IMR-90 (cell line): ENCODE measurements at regions not wholly inside any gene's neighbourhood (a gene's known extent, or its start where the extent isn't known, plus 50 kb on each side); places are given as distances from the start of the nearest gene placed in this dataset.

Source experiments
- ATAC-seq: fragments of 200-7000 bp; cut with Tn5 transposase; 2 replicates; pipeline ENCODE4 v1.9.1; 2020; ENCODE audit warnings: low read depth, mild to moderate bottlenecking, moderate library complexity
- BruUV-seq: library from RNA; stranded (reverse); fragments of 400-500 nt; replicated peaks from 2 replicates; lab custom pipeline; 2021; lab: Mats Ljungman, UMichigan
- CTCF ChIA-PET: fragments of 300-600 bp; formaldehyde crosslinking; extraction: SDS; loops from one replicate; lab custom pipeline; 2021; ENCODE audit warnings: antibody characterized with exemption; lab: Yijun Ruan, JAX
- POLR2A ChIA-PET: fragments of 300-600 bp; sonication (Branson Sonifier 250); formaldehyde crosslinking; loops from one replicate; lab custom pipeline; 2022; ENCODE audit warnings: antibody characterized with exemption; ENCODE audit not compliant: unreplicated experiment; lab: Charles Lee
- DNase-seq: peaks from one replicate; pipeline ENCODE4 v3.0.0; 2013
- H2AFZ ChIP-seq: replicated peaks from 2 replicates; pipeline ENCODE3; 2013; ENCODE audit warnings: low read length, mild to moderate bottlenecking; ENCODE audit not compliant: poor library complexity
- H2AK5ac ChIP-seq: 2 replicates; pipeline ENCODE4 v1.6.1; 2013; ENCODE audit warnings: low read depth, low read length, inconsistent platforms
- H2AK9ac ChIP-seq: replicated peaks from 2 replicates; pipeline ENCODE3; 2013; ENCODE audit warnings: mild to moderate bottlenecking, low read depth, low read length, moderate library complexity; ENCODE audit not compliant: poor library complexity
- H2BK120ac ChIP-seq: 2 replicates; pipeline ENCODE4 v1.6.1; 2013; ENCODE audit warnings: low read depth, low read length, inconsistent platforms
- H2BK15ac ChIP-seq: 3 replicates; pipeline ENCODE4 v1.6.1; 2013; ENCODE audit warnings: low read depth, low read length, inconsistent platforms
- H2BK20ac ChIP-seq: 2 replicates; pipeline ENCODE4 v1.6.1; 2013; ENCODE audit warnings: low read depth, mild to moderate bottlenecking, inconsistent platforms, low read length, moderate library complexity
- H2BK5ac ChIP-seq: 2 replicates; pipeline ENCODE4 v1.6.1; 2013; ENCODE audit warnings: mild to moderate bottlenecking, low read depth, low read length, inconsistent platforms; ENCODE audit not compliant: poor library complexity, severe bottlenecking
- H3K14ac ChIP-seq: replicated peaks from 2 replicates; pipeline ENCODE4 v1.6.1; 2013; ENCODE audit warnings: low read depth, low read length, inconsistent platforms
- H3K18ac ChIP-seq: 2 replicates; pipeline ENCODE4 v1.6.1; 2013; ENCODE audit warnings: low read depth, low read length, control low read depth
- H3K23ac ChIP-seq: 2 replicates; pipeline ENCODE4 v1.6.1; 2013; ENCODE audit warnings: low read depth, low read length, inconsistent platforms
- H3K27ac ChIP-seq: 2 replicates; pipeline ENCODE4 v1.5.1; 2013; ENCODE audit warnings: mild to moderate bottlenecking, control low read depth, low read length; ENCODE audit not compliant: insufficient read depth
- H3K27me3 ChIP-seq: 2 replicates; pipeline ENCODE4 v1.6.1; 2013; ENCODE audit warnings: low read length; ENCODE audit not compliant: control insufficient read depth, insufficient read depth
- H3K36me3 ChIP-seq: 2 replicates; pipeline ENCODE4 v1.6.1; 2013; ENCODE audit warnings: low read length, mixed read lengths; ENCODE audit not compliant: control insufficient read depth, insufficient read depth
- H3K4ac ChIP-seq: 2 replicates; pipeline ENCODE4 v1.6.1; 2013; ENCODE audit warnings: low read depth, low read length, inconsistent platforms
- H3K4me1 ChIP-seq: 2 replicates; pipeline ENCODE4 v1.6.1; 2013; ENCODE audit warnings: low read length, mixed read lengths; ENCODE audit not compliant: control insufficient read depth, insufficient read depth
- H3K4me2 ChIP-seq: 2 replicates; pipeline ENCODE4 v1.6.1; 2013; ENCODE audit warnings: low read depth, mild to moderate bottlenecking, control low read depth, low read length, moderate library complexity
- H3K4me3 ChIP-seq: 2 replicates; pipeline ENCODE4 v1.5.1; 2013; ENCODE audit warnings: low read depth, mild to moderate bottlenecking, control low read depth, low read length, moderate library complexity; ENCODE audit not compliant: insufficient read depth
- H3K56ac ChIP-seq: 2 replicates; pipeline ENCODE4 v1.6.1; 2013; ENCODE audit warnings: low read length, inconsistent platforms; ENCODE audit not compliant: insufficient read depth; ENCODE audit errors: extremely low read depth
- H3K79me1 ChIP-seq, 2 experiments: 2 replicates each; pipeline ENCODE4 v1.6.1; 2013; ENCODE audit warnings: low read length in 2 of 2, inconsistent platforms in 1 of 2, low read depth in 1 of 2
- H3K9ac ChIP-seq: 2 replicates; pipeline ENCODE4 v1.6.1; 2013; ENCODE audit warnings: low read depth, low read length, control low read depth
- H3K9me1 ChIP-seq: 2 replicates; pipeline ENCODE4 v1.6.1; 2013; ENCODE audit warnings: low read length, inconsistent platforms; ENCODE audit not compliant: insufficient read depth
- H3K9me3 ChIP-seq: 2 replicates; pipeline ENCODE4 v1.6.1; 2013; ENCODE audit warnings: low read length; ENCODE audit not compliant: control insufficient read depth, insufficient read depth
- H4K20me1 ChIP-seq: 2 replicates; pipeline ENCODE4 v1.6.1; 2013; ENCODE audit warnings: low read length, inconsistent platforms; ENCODE audit not compliant: insufficient read depth
- H4K5ac ChIP-seq: 2 replicates; pipeline ENCODE4 v1.6.1; 2013; ENCODE audit warnings: mild to moderate bottlenecking, low read depth, low read length, control low read depth
- H4K8ac ChIP-seq, 2 experiments: 2 replicates each; pipeline ENCODE4 v1.6.1; 2013; ENCODE audit warnings: low read depth in 2 of 2, low read length in 2 of 2, control low read depth in 1 of 2, inconsistent platforms in 1 of 2
- H4K91ac ChIP-seq: 2 replicates; pipeline ENCODE4 v1.6.1; 2013; ENCODE audit warnings: low read depth, low read length, inconsistent platforms; ENCODE audit not compliant: insufficient read depth
- BHLHE40 ChIP-seq: fragments of 150-350 bp; IDR thresholded peaks from 2 replicates; pipeline ENCODE4 v1.6.1; 2016; ENCODE audit warnings: mild to moderate bottlenecking, low read depth, low read length
- CEBPB ChIP-seq: IDR thresholded peaks from 2 replicates; pipeline ENCODE4 v1.6.1; 2012; ENCODE audit warnings: low read depth, low read length, improper control_type of control experiment
- CHD1 ChIP-seq: IDR thresholded peaks from 2 replicates; pipeline ENCODE4 v1.6.1; 2012; ENCODE audit warnings: low read depth, low read length, improper control_type of control experiment
- FOS ChIP-seq: fragments of 150-350 bp; IDR thresholded peaks from 2 replicates; pipeline ENCODE4 v1.6.1; 2016; ENCODE audit warnings: low read depth, low read length
- MAFK ChIP-seq: IDR thresholded peaks from 2 replicates; pipeline ENCODE4 v1.6.1; 2012; ENCODE audit warnings: low read depth, low read length, improper control_type of control experiment
- MAZ ChIP-seq: IDR thresholded peaks from 2 replicates; pipeline ENCODE4 v1.6.1; 2012; ENCODE audit warnings: low read depth, mild to moderate bottlenecking, low read length, improper control_type of control experiment, moderate library complexity, borderline replicate concordance
- MXI1 ChIP-seq: IDR thresholded peaks from 2 replicates; pipeline ENCODE4 v1.6.1; 2012; ENCODE audit warnings: low read depth, mild to moderate bottlenecking, low read length, moderate library complexity, borderline replicate concordance
- NFE2L2 ChIP-seq: fragments of 150-350 bp; IDR thresholded peaks from 2 replicates; pipeline ENCODE4 v1.6.1; 2016; ENCODE audit warnings: low read depth, mild to moderate bottlenecking, low read length
- POLR2A ChIP-seq: IDR thresholded peaks from 2 replicates; pipeline ENCODE4 v1.6.1; 2012; ENCODE audit warnings: mild to moderate bottlenecking, low read depth, low read length
- RAD21 ChIP-seq: IDR thresholded peaks from 2 replicates; pipeline ENCODE4 v1.6.1; 2012; ENCODE audit warnings: low read length, improper control_type of control experiment
- RCOR1 ChIP-seq: IDR thresholded peaks from 2 replicates; pipeline ENCODE4 v1.6.1; 2012; ENCODE audit warnings: mild to moderate bottlenecking, low read length, improper control_type of control experiment; ENCODE audit not compliant: insufficient replicate concordance
- RFX5 ChIP-seq: IDR thresholded peaks from 2 replicates; pipeline ENCODE4 v1.8.0; 2012; ENCODE audit warnings: low read depth, mild to moderate bottlenecking, low read length, moderate library complexity
- SMC3 ChIP-seq: fragments of 150-350 bp; IDR thresholded peaks from 2 replicates; pipeline ENCODE4 v1.6.1; 2016; ENCODE audit warnings: low read depth, mild to moderate bottlenecking, antibody characterized with exemption, low read length, moderate library complexity
- WGBS, 2 experiments: methylation state at CpG; one replicate each; pipeline versions ENCODE4 v1.1.5 to v1.1.7; 2013; ENCODE audit warnings: missing lambda C conversion rate in 2 of 2; ENCODE audit not compliant: insufficient read length in 1 of 2; ENCODE audit errors: extremely low coverage in 2 of 2; 5-methylcytosine and 5-hydroxymethylcytosine counted together
- dilution Hi-C: fragments of 300-500 bp; cut with HindIII; formaldehyde crosslinking; loops from one replicate; pipeline ENCODE4 v1.14.3; 2018; ENCODE audit warnings: low sequenced_read_pairs; ENCODE audit not compliant: unreplicated experiment
- in situ Hi-C: fragments of 300-500 bp; cut with MboI; formaldehyde crosslinking; loops from 3 replicates; pipeline ENCODE4 v1.14.3; 2019; ENCODE audit warnings: low sequenced_read_pairs, inconsistent platforms, mixed read lengths
- intact Hi-C: fragments of 100-400 bp; cut with micrococcal nuclease; formaldehyde crosslinking; loops from 2 replicates; pipeline ENCODE4 v1.10.0; 2022
- TF ChIP-seq, protein P1 (sequence below): fragments of 150-350 bp; IDR thresholded peaks from 2 replicates; pipeline ENCODE4 v1.6.1; 2017; ENCODE audit warnings: mild to moderate bottlenecking, antibody characterized with exemption, low read length, low read depth
- TF ChIP-seq, protein P2 (sequence below): fragments of 150-350 bp; IDR thresholded peaks from 2 replicates; pipeline ENCODE4 v1.6.1; 2016; ENCODE audit warnings: low read depth, mild to moderate bottlenecking, low read length, moderate library complexity, borderline replicate concordance
- TF ChIP-seq, protein P3 (sequence below): conservative IDR thresholded peaks from 2 replicates; pipeline ENCODE4 v1.5.1; 2012; ENCODE audit warnings: mild to moderate bottlenecking, low read depth, low read length, improper control_type of control experiment

DNA sequence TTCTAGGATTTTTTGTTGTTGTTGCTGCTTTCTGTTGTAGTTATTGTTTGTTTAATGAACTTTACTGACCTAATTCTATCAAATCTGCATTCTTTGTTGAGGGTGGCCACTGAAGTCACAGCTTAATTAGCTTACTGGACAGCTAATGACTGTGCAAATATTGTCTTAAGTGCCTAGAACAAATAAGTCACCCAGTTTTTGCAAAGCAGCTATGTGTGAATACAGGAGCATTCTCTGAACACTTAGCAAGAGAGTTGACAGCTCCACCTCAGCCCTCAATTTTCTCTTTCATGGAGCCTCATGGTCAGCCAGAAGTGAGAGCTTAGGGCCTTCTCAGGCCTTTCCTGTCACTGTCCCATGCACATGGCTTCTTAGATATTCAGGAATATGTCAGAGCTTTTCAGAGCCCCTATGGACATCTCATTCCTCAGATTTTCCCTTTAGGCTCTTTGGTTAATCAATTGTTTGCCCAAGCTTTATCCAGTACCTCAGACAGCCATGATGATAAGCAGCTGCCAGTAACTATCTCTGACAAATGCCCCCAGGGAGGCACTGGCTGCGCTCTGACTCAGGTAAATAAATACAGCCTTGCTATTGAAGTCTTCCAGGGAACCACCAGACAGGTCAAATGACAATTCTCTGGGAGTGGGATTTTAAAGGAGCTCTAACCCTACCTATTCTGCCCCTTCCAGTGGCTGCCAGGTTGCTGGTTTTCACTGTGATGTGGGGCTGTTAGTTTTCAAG lies 241.4 kb upstream of the IL12B start:
- Histone ChIP-seq H3K9me1 (no peaks in the 10 kb centered on the region), H3K14ac (no peak overlapping the region), H3K4me1 (no peaks in the 10 kb centered on the region), H3K36me3 (no peaks in the 10 kb centered on the region), H3K9me3 (no peaks in the 10 kb centered on the region), H2AK9ac (no peak overlapping the region), H4K5ac (no peak overlapping the region), H4K20me1 (no peaks in the 10 kb centered on the region), H4K8ac (no peak overlapping the region), H3K4me3 (no peak overlapping the region), H2AK5ac (no peak overlapping the region), H2BK5ac (no peak overlapping the region), H2BK15ac (no peak overlapping the region), H3K4ac (no peak overlapping the region), H3K18ac (no peak overlapping the region), H3K56ac (no peak overlapping the region), H3K79me1 (no peaks in the 10 kb centered on the region), H3K27me3 (peaks cover 14% of the 10 kb centered on the region), H3K27ac (no peak overlapping the region), H3K4me2 (no peak overlapping the region), H2BK20ac (no peak overlapping the region), H3K23ac (no peak overlapping the region), H4K91ac (no peak overlapping the region), H2BK120ac (no peak overlapping the region), H3K9ac (no peak overlapping the region), H2AFZ (no peak overlapping the region)
- CTCF ChIA-PET: no interaction called here
- BruUV-seq: no TSS peak
- DNase-seq: no peak
- POLR2A ChIA-PET: no interaction called here
- in situ Hi-C loops (no loop called here), intact Hi-C loops (no loop called here), dilution Hi-C loops (no loop called here)
- 20% methylated on average over 1 of the region's 1 CpG; no CpG with 5 or more reads in 1 of the 2 experiments for WGBS, 2 experiments
- TF ChIP-seq MAZ (no peak), SMC3 (no peak), BHLHE40 (no peak), RCOR1 (no peak), MXI1 (no peak), NFE2L2 (no peak), POLR2A (no peak), RFX5 (no peak), CEBPB (no peak), CHD1 (no peak), FOS (no peak), MAFK (no peak), RAD21 (no peak)
- TF ChIP-seq, protein P1, sequence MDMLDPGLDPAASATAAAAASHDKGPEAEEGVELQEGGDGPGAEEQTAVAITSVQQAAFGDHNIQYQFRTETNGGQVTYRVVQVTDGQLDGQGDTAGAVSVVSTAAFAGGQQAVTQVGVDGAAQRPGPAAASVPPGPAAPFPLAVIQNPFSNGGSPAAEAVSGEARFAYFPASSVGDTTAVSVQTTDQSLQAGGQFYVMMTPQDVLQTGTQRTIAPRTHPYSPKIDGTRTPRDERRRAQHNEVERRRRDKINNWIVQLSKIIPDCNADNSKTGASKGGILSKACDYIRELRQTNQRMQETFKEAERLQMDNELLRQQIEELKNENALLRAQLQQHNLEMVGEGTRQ: no peak
- TF ChIP-seq, protein P2, sequence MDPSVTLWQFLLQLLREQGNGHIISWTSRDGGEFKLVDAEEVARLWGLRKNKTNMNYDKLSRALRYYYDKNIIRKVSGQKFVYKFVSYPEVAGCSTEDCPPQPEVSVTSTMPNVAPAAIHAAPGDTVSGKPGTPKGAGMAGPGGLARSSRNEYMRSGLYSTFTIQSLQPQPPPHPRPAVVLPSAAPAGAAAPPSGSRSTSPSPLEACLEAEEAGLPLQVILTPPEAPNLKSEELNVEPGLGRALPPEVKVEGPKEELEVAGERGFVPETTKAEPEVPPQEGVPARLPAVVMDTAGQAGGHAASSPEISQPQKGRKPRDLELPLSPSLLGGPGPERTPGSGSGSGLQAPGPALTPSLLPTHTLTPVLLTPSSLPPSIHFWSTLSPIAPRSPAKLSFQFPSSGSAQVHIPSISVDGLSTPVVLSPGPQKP: no peak
- TF ChIP-seq, protein P3, sequence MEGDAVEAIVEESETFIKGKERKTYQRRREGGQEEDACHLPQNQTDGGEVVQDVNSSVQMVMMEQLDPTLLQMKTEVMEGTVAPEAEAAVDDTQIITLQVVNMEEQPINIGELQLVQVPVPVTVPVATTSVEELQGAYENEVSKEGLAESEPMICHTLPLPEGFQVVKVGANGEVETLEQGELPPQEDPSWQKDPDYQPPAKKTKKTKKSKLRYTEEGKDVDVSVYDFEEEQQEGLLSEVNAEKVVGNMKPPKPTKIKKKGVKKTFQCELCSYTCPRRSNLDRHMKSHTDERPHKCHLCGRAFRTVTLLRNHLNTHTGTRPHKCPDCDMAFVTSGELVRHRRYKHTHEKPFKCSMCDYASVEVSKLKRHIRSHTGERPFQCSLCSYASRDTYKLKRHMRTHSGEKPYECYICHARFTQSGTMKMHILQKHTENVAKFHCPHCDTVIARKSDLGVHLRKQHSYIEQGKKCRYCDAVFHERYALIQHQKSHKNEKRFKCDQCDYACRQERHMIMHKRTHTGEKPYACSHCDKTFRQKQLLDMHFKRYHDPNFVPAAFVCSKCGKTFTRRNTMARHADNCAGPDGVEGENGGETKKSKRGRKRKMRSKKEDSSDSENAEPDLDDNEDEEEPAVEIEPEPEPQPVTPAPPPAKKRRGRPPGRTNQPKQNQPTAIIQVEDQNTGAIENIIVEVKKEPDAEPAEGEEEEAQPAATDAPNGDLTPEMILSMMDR: no peak
- ATAC-seq: no peak
